Left lobe of liver (tissue), 2 donors: ENCODE measurements at regions not wholly inside any gene's neighbourhood (a gene's known extent, or its start where the extent isn't known, plus 50 kb on each side); places are given as distances from the start of the nearest gene placed in this dataset.
"Not testable (repeated sequence)": the region's sequence is repeated elsewhere in the genome, so short reads cannot be mapped to it uniquely, and the experiment has no call there.

ENCODE experiments used
- ATAC-seq: fragments of 200-7000 bp; cut with Tn5 transposase; one replicate; pipeline ENCODE4 v1.9.1; 2020; ENCODE audit warnings: mild to moderate bottlenecking, moderate library complexity
- DNase-seq: peaks from one replicate; pipeline ENCODE4 v3.0.0-alpha.2; 2020; ENCODE audit warnings: low spot score
- donor health status: DM: no; HTN: no; CAD: no; lungs with moderate emphysema.
- donor health status: DM: no; HTN: yes; CAD: no.

DNA sequence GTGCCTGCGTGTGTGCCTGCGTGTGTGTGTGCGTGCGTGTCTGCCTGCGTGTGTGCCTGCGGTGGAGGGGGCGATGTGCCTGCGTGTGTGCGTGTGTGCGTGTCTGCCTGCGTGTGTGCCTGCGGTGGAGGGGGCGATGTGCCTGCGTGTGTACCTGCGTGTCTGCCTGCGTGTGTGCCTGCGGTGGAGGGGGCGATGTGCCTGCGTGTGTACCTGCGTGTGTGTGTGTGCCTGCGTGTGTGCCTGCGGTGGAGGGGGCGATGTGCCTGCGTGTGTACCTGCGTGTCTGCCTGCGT is 116.7 kb upstream of the ZNF516 start:
- DNase-seq, ATAC-seq: not testable (repeated sequence)

DNA sequence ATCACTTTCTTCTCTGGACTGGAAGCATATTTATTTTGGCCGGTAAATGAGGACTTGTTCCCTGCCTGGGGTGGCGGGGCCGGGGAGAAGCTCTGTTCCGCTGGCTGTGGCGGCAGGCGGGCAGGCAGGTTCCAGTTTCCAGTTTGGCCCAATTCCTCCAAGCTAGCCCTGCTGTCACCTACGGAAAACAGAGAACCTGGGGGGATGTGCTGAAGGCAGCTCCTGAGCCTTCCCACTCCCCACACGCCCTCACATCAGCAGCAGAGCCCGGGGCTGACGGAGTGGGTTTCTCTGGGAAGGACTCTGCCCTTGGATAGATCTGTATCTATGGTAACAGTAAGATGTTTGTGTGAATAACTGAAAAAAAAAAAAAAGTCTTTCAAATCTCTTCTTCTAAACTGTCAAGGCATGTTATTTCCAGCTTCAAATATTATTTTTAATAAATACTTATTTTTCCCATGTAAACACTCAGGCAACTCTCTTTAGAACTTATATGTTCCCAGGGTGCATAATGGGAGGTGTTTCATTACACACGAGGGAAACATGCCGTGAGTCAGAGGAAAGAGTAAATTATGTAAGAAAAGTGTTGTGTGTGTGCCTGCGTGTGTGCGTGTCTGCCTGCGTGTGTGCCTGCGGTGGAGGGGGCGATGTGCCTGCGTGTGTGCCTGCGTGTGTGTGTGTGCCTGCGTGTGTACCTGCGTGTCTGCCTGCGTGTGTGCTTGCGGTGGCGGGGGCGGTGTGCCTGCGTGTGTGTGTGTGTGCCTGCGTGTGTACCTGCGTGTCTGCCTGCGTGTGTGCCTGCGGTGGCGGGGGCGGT is 116.1 kb upstream of the ZNF516 start:
- peak; percentile 95 for ATAC-seq
- DNase-seq, result peak; percentile 63

DNA sequence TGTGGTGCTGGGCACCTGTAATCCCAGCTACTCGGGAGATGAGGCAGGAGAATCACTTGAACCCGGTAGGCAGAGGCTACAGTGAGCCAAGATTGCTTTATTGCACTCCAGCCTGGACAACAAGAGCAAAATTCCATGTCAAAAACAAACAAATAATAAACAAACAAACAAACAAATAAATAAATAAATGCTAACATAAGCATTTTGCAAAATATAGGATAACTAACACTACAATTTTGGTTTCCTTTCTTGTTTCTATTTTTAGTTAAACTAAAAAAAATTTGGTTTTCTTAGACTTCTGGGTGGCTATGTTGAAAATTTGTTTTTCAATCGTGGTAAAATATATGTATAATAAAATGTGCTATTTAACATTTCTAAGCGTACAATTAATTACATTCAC is 115.0 kb upstream of the ZNF516 start:
- DNase-seq, result no peak
- no peak for ATAC-seq

DNA sequence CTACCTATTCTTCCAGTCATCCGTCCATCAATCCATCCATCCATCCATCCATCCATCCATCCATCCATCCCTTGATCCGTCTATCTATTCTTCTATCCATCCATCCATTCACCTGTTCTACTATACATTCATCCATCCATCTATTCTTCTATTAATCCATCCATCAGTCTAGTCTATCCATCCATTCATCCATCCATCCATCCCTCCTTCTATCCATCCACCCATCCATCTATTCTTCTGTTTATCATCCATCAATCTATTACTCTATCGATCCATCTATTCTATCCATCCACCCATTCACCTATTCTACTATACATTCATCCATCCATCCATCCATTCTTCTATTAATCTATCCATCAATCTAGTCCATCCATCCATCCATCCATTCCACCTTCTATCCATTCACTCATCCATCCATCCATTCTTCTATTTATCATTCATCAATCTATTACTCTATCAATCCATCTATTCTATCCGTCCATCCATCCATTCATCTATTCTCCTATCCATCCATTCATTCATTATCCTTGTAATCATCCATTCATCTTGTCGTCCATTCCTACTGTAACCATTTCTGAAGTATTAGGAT is 110.4 kb upstream of the ZNF516 start:
- no peak for ATAC-seq
- no peak for DNase-seq

DNA sequence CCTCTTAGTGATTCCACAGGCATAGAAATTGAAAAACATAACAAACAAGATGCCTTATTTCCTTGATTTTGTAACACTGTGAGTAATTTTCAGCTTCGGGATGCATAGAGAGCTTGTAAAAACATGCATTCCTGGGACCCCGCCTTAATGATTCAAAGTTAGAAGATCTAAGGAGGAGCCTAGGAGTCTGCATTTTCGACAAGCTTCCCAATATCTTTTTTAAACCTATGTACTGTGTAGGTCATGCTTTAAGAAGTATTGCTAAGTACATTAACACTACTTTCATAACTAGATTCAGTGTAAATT is 109.8 kb upstream of the ZNF516 start:
- ATAC-seq (no peak), DNase-seq (no peak)

DNA sequence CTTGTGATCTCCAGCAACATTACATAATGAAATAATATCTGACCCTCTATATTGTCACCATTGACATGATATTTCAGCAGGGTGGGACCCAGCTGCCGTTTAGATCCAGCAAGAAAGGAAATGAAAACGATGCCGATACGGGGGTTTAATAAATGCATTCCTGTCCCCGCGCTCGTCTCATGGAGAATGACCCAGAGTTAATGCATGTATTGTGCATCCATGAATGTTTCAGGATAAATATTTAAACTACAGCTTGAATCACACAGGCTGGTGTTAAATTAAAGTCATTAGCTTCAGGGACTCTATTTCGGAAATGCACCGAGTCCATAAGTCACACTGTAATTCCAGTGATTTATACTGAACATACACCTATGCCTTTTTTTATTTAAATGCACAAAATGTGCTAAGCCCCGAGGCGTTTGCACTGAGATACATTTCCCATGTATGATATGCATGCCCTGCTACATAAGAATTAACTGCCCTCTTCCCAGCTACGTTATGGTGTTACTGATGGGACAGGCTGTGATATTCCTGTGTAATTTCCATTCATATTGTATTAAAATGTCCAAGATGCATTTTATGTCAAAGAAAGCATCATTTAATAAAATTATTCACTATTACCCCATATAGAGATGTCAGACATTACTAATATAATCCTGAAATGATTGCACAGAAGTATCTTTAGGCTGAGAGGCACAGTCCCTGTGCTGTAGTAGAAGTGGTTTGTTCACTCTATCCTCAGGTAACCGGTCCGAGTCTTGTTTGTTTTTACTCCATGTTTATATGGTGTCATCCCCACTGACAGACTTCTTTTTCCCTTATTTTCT is 109.3 kb upstream of the ZNF516 start:
- peak; percentile 1 for DNase-seq
- no peak for ATAC-seq

DNA sequence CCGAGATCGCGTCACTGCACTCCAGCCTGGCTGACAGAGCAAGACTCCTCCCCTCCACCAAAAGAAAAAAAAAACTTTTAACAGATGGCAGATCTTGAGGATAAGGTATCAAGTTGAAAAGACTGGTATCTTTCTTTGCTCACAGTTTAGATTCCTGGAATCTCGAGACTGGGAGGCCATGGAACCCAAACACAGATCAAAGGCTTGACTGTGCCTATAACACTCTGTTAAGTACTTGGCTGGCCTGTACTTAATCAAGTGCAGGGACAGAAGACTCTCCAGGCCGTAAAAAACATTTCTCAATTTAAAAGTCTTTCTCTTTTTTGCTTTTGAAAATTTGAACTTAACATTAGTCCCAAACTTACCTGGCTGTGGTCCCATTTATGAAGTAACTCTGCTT is 107.1 kb upstream of the ZNF516 start:
- DNase-seq (no peak), ATAC-seq (no peak)

DNA sequence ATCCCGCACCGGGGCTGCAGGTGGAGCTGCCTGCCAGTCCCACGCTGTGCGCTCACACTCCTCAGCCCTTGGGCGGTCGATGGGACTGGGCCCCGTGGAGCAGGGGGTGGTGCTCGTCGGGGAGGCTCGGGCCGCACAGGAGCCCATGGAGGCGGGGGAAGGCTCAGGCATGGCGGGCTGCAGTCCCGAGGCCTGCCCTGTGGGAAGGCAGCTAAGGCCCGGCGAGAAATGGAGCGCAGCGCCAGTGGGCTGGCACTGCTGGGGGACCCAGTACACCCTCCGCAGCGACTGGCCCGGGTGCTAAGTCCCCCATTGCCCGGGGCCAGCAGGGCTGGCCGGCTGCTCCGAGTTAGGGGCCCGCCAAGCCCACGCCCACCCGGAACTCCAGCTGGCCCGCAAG is 105.0 kb upstream of the ZNF516 start:
- ATAC-seq, result not testable (repeated sequence)
- DNase-seq, result peak; percentile 6

DNA sequence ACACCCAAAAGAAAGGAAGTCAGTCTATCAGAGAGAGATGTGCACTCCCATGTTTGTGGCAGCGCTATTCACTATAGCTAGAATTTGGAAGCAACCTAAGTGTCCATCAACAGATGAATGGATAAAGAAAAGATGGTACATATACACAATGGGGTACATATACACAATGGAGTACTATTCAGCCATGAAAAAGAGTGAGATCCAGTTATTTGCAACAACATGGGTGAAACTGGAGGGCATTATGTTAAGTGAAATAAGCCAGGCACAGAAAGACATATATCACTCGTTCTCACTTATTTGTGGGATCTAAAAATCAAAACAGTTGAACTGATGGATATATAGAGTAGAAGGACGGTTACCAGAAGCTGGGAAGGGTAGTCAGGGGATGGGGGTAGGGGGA is 99.9 kb upstream of the ZNF516 start:
- DNase-seq, result no peak
- no peak for ATAC-seq

DNA sequence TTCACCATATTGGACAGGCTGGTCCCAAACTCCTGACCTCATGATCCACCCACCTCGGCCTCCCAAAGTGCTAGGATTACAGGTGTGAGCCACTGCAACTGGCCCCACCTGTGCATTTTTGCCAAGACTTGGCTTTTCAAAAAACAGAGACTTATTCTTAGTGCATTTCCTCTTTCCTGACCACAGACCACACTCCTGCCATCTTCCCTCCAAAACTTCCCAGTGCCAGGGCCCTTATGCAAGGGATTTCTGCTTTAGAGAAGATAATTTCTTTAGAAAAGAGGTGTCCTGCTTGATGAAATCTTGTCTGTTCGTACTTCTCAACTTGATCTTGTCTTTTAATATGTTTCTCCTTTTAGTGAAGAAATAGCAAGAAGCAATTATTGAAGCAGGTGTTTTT is 98.8 kb upstream of the ZNF516 start:
- DNase-seq, result no peak
- no peak for ATAC-seq

DNA sequence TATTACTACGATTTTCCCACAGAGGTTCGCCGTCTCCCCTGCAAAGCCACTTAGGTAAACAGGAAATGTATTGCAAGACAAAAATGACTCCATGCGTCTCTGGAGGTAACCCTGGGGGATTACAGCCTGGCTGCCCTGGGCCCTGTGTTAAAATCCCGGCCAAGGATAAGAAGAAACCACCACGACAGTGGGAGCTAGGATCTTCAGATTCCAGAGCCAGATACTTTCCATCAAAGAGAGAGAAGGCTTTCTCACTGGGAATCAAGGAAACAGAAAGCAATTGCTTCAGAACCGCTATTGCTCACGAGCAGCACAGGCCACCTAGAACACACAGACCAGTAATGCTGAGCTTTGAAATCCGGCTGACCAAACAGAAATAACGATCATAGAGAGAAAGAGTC is 97.9 kb upstream of the ZNF516 start:
- DNase-seq (no peak), ATAC-seq (peak; percentile 85)

DNA sequence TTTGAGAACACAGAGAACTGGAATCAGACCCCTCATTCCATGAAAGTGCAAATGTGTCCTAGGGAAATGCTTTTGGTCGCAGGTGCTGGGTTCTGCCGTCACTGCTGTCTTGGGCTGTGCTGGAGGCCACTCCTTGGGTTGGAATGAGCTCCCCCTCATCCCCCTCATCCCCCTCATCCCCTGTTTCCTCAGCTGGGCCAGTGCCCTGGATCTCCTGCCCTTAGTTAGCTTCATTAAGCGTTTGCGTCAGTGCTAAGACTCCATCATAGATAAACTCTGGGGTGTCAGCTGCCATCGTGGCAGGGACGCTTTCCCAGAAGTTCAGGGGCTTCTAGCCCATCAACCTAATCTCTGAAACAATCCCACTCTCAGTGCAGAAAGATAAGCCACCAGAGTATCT is 97.1 kb upstream of the ZNF516 start:
- no peak for DNase-seq
- no peak for ATAC-seq

DNA sequence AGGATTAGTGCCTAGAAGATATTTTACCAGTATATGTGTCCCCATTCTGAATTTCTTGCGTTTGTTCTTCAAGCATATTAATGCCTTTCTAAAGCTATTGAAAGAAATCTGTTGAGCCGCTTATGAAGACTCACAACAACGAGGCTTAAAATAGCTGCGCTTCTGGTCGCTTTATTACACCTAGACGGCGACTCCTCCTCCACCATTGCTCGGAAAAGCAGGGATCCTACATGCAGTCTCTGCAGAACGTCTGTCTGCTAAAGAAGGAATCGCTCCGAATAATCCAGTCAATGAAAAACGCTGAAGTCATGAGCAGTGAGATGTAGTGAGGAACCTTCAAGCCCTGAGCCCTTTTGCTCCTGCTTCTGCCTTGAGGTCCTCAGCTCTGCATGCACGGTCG is 94.8 kb upstream of the ZNF516 start:
- no peak for DNase-seq
- ATAC-seq, result no peak

DNA sequence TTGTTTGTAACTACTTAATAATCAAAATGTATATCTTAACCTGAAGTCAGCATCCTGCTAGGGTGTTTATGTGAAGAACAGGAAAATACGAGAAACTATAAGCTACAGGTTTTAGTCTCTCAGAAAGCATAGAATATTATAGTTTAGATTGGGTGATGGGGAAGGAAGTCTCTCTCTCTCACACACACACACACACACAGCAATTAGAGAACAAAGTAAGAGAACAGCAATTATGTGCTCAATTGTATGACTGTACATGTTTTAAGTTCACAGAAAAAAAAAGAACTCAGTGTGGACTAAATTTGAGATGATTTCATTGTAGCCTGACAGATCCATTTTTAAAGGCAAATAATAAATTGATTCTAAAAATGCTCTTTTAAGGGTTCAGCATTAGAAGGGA is 94.3 kb upstream of the ZNF516 start:
- no peak for ATAC-seq
- no peak for DNase-seq

DNA sequence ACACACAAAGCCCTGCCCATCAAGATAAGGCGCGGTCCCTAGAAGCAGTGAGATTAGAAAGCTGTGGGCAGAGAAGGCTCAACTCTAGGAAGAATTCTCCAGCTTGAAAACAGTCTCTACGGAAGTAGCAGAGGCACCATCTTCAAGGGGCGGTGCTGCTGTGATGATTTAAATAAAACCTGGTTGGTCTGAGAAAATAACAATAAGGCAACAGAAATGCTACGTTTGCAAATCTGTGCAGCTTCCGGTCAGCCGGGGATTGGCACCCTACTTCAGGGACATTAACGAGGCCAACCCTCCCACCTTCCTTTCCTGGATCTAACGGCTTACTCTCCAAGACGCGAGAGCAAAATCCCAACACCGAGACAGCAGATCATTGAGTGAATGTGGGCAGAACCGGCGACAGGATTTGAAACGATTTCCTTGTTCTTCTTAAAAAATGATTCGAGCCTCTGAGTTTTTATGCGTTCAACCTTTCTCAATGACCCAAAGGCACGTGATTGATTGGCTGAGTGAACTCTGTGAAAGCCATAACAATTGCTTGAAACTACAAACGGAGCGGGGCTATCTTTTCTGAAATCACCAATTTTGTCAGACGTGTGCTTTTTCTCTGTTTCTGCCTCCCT is 93.7 kb upstream of the ZNF516 start:
- no peak for ATAC-seq

DNA sequence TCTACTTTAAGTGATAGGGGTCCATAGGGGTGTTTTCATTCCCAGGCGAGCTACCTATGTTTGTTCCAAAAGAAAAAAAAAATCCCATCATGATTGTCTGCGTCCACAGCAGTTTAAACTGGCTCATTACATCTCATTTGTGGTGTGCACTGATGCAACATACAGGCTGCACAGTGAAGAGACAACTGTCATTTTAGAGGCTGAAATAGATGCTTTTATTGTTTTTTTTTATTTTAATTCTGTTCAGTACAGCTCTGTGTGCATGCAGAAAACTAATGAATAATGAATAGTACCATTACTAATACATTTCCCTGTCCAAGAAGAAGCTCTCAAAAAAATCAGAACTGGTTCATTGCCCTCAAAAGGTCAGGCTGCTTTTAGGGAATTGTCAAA is 92.8 kb upstream of the ZNF516 start:
- DNase-seq, result no peak
- no peak for ATAC-seq

More for the DNA sequence above, 93.7 kb upstream of the ZNF516 start:
- DNase-seq, result no peak

DNA sequence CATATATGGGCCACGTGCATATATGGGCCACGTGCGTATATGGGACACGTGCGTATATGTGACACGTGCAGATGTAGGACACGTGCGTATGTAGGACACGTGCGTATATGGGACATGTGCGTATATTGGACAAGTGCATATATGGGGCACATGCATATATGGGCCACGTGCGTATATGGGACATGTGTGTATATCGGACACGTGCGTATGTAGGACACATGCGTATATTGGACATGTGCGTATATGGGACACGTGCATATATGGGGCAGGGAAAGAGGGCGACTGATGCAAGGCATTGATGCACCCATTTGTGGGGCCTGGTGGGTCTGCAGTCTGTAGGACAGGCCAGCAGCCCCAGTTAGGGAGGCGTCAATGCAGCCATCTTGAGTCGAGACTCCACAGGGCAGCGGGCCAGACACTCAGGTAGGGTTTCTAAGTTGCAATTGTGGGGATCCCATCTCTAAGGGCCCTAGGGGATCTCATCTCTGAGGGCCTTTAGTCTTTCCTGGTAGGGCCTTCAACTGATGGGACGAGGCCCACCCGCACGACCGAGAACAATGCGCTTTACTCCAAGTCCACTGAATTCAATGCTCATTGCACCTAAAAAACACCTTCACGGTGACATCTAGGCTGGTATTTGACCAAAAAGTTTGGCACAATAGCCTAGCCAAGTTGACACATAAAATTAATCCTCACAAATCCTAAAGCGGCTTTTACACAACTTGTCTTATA is 92.3 kb upstream of the ZNF516 start:
- no peak for DNase-seq
- ATAC-seq, result no peak

DNA sequence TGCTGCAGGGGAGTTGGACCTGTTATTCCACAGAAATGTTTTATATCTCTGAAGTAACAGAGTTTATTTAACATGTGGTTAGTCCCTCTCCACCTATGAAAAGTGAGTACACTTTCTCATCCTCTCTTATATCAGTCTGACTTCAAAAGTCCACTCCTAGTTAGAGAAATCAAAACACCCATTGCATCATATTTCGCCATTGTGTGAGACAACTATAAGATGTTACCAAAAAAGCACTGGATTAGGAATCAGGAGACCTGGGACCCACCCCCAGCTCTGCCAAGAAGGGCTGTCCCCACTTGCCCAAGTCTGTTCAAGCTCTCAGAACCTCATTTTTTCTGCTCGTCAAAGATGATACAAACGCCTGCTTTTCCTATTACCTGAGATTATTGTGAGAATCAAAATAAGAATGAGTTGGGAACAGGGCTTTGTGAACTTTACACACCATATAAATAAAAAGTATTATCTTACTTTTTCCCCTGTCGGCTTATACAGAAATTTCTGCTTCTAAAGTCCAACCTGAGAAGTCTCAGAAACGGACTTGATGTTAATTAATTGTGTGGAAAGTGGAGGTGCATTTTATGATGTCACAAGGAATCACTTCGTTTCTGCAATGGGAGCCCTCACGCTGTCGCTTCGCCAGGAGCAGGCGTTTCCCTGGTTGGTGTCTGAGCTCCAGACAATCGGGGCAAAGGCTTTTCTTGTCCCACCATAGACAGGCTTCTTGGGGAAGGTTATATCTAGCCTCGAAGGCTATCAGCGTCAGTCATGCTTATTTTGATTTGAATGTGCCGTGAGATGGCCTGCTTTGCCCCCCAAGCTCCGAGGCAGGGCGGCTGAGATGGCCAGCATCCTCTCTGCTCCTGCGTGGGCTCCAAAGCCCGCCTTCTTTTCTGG is 89.6 kb upstream of the ZNF516 start:
- ATAC-seq, result no peak

DNA sequence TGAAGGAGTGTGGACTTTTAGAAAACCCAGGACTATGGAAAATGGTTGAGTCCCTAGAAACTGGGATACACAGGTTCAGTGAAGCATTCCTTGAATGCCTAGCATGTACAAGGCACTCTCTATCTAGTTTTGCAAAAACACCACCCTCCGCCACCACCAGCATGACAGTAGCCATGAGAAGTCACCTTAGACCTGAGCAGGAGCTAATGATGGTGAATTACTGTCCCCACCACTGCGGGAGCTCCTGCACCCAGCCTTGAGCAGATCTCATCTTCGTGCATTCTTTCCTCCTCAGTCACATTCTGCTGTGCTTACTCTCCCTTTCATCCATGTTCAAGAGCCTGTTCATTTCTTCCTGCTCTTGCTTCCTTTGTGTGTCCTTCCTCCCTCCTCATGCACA is 86.2 kb upstream of the ZNF516 start:
- DNase-seq (peak; percentile 19), ATAC-seq (no peak)

More for the DNA sequence above, 89.6 kb upstream of the ZNF516 start:
- no peak for DNase-seq

DNA sequence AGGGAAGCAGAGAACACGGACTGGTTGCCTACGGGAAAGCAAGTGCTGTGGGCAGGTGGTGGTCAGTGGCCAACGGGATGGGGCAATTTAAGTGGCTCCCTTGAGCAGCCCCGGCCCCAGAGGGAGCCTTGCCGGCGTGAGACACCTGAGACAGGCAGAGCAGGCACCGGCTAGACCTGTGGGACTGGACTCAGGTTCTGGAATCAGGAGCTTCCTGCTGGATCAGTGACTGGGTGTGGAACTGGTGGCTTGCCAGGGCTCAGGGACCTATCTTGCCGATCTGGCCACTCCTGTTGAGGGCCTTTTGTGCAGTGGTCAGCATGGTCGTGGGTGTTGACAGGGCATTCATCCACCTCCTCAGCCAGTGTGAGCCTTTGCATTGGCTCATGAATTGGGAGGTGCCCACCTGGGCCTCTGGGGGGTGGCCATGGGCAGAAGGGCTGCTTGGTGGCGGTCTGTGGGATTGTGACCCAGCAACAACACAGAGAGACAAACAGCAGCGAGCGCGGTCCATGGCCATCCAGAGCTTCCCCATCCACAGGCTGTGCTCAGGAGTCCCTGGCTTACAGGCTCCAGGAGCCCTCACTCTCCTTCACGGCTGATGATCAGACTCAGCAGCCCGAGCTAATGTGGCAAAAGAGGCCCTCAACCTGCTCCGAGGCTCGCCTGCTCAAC is 85.4 kb upstream of the ZNF516 start:
- ATAC-seq (no peak), DNase-seq (peak; percentile 38)
